GM12872 (cell line): ENCODE measurements at regions not wholly inside any gene's neighbourhood (a gene's known extent, or its start where the extent isn't known, plus 50 kb on each side); places are given as distances from the start of the nearest gene placed in this dataset.

Source experiments
- CTCF ChIP-seq: IDR thresholded peaks from 3 replicates; pipeline ENCODE4 v1.5.1; 2011; ENCODE audit warnings: low read depth, mild to moderate bottlenecking, low read length, moderate library complexity; ENCODE audit not compliant: insufficient read depth

- no peak for TF ChIP-seq CTCF
Measured at GRCh38 chr10:108975459-108976058, 947.8 kb downstream of the XPNPEP1 start.

- TF ChIP-seq CTCF = no peak
Measured at GRCh38 chr10:108970016-108970415, 953.3 kb downstream of the XPNPEP1 start.

GRCh38 chr10:108966411-108966810, 956.9 kb downstream of the XPNPEP1 start:
- TF ChIP-seq CTCF = no peak

GRCh38 chr10:108966005-108966404, 957.3 kb downstream of the XPNPEP1 start:
- TF ChIP-seq CTCF = no peak

GRCh38 chr10:108962172-108962571, 961.1 kb downstream of the XPNPEP1 start:
- TF ChIP-seq CTCF = no peak

GRCh38 chr10:108957681-108958080, 965.6 kb downstream of the XPNPEP1 start:
- TF ChIP-seq CTCF = no peak

GRCh38 chr10:108956149-108956548, 967.2 kb downstream of the XPNPEP1 start:
- no peak for TF ChIP-seq CTCF
